GM13976 (cell line): ENCODE measurements at regions not wholly inside any gene's neighbourhood (a gene's known extent, or its start where the extent isn't known, plus 50 kb on each side); places are given as distances from the start of the nearest gene placed in this dataset.

ENCODE experiments used
- DNase-seq: peaks from one replicate; pipeline ENCODE4 v3.0.0; 2012; ENCODE audit warnings: low spot score
- in situ Hi-C: fragments of 300-500 bp; cut with MboI; formaldehyde crosslinking; loops from one replicate; pipeline ENCODE4 v1.12.0; 2022; ENCODE audit warnings: low sequenced_read_pairs, mixed read lengths, inconsistent platforms; ENCODE audit not compliant: unreplicated experiment
- TF ChIP-seq, protein P1 (sequence below): IDR thresholded peaks from 2 replicates; pipeline ENCODE4 v1.5.1; 2012; ENCODE audit warnings: borderline replicate concordance, mild to moderate bottlenecking; ENCODE audit not compliant: insufficient read depth; ENCODE audit errors: extremely low read depth, missing control alignments, control extremely low read depth

DNA sequence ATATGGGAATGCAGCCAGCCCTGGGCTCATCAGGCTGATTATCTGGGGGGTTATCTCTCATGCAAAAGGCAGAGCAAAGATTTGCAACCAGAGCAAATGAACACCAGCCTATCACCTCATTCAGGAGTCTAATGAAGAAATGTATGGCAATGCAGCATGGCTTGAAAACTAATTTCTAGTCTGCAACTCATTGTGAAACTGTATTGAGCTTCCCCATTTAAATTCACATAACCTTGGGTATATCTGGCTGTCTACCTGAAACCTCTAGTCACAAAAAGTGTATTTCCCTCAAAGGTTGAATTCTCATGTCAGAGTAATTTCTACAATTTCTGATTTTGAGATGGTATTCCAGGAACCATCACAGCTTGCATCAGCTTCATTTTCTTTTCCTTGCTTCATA is 240.0 kb downstream of the SDHAF3 start:
- peak; percentile 29 for DNase-seq
- in situ Hi-C loops = no loop called here
- TF ChIP-seq, protein P1, sequence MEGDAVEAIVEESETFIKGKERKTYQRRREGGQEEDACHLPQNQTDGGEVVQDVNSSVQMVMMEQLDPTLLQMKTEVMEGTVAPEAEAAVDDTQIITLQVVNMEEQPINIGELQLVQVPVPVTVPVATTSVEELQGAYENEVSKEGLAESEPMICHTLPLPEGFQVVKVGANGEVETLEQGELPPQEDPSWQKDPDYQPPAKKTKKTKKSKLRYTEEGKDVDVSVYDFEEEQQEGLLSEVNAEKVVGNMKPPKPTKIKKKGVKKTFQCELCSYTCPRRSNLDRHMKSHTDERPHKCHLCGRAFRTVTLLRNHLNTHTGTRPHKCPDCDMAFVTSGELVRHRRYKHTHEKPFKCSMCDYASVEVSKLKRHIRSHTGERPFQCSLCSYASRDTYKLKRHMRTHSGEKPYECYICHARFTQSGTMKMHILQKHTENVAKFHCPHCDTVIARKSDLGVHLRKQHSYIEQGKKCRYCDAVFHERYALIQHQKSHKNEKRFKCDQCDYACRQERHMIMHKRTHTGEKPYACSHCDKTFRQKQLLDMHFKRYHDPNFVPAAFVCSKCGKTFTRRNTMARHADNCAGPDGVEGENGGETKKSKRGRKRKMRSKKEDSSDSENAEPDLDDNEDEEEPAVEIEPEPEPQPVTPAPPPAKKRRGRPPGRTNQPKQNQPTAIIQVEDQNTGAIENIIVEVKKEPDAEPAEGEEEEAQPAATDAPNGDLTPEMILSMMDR = no peak

DNA sequence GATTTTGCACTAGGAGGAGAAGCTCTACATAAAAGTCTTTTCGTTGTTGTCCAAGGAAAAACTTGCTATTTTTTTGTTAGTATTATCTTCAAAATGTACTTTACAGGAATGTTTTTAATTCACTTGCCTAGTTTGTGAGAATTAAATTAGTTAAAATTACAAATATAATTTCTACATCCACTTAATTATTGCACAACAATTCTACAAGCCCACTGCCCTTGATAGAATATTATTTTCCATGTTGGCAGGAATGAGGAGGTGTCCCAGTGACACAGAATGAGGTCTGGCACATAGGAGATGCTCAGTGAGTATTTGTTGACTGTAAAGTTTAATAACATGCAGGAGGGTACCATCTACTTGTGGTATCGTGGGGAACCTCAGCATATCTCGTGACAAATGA is 255.4 kb downstream of the SDHAF3 start:
- no peak for DNase-seq
- in situ Hi-C loops = no loop called here

DNA sequence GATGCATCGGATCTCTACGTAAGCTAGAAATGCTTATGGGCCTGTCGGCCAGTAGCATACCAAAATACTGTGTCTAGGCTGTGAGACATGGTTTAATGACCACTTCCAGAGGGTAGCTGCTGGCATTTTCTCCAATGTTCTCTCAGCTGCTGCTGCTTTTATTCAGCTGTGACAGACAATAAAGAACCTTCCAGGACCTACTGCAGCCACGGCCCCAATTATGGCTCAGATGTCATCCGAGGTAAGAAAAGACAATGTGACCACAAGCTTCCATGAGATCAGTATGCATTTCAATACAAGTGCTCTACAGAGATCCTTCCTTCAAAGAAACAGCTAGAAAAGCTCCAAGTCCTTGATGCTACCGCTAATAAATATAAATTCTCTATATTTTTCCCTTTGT is 256.2 kb downstream of the SDHAF3 start:
- in situ Hi-C loops = no loop called here
- TF ChIP-seq, protein P1 = no peak
- DNase-seq = no peak

More for the DNA sequence above, 255.4 kb downstream of the SDHAF3 start:
- TF ChIP-seq, protein P1 = no peak

DNA sequence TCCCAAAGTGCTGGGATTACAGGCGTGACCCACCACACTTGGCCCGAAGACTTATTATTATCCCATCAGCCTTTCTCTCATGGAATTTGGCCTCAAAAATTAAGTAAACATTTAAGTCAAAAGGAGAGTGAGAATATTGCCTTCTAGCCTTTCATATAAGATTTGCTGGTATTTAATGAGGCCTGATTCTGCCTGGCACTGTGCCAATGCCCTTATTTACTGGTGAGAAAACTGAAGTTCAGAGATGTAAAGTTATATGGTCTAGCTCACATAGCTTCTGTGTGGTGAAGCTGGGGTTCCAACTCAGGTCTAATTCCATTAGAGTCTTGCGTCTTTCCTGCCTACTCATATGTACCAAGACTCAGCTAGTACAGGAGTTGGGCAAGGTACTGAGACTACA is 260.2 kb downstream of the SDHAF3 start:
- TF ChIP-seq, protein P1 = no peak
- in situ Hi-C loops = no loop called here
- no peak for DNase-seq

DNA sequence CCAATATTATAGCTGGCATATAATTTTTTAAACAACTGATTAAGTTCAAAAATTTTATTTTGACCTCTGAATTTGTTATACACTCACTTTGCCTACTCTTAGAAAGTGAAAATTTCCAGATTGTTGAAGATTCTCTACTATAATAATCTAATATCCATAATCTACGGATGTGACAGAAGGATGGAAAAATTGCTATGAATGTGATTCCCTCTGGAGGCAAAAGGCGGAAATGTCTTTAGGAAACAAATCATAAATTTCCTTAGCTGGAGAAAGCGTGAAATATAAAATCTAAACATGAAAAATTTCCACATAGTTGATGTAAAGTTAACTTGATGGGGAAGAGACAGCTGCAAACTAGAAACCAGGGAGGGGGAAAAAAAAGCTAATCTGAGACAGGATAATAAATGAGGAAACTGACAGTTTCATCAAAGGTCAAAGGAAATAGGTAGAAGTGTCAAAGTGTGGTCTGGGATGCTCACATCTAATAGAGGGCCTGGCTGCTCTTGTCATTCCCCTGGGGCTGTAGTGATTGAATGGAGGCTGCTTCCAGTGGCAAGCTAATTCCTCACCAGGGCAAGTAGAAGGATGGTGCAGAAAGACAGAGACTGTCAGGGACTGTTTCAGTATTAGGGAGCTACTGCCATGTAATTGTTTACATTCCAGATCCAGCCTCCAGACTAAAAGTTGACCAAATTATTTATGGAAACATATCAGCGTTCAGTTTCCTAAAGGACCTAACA is 264.5 kb downstream of the SDHAF3 start:
- TF ChIP-seq, protein P1 = no peak
- in situ Hi-C loops = no loop called here
- no peak for DNase-seq

DNA sequence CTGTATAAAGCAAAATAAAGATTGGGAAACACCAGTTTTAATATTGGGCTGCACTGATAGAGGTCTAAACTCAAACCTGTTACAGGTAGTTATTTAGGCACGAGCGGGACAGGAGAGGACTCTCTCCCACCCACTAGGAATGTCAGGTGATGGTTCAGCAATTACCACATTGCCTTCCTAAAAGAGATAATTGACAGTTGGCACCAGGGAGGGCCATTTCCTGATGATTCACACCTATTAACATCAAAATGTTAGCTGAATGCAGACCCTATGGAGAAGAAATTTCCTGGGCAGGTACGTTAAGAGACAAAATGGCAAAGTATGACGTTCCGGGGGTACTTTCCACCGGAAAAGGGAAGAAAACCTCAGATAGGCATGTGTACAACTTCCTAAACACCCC is 272.6 kb downstream of the SDHAF3 start:
- TF ChIP-seq, protein P1 = no peak
- DNase-seq = no peak
- in situ Hi-C loops = no loop called here
